K562 (cell line): ENCODE measurements at regions not wholly inside any gene's neighbourhood (a gene's known extent, or its start where the extent isn't known, plus 50 kb on each side); places are given as distances from the start of the nearest gene placed in this dataset.

Experiments
- ATAC-seq: fragments of 200-7000 bp; cut with Tn5 transposase; 3 replicates; pipeline ENCODE4 v1.9.1; 2020; ENCODE audit warnings: moderate library complexity
- BruUV-seq: library from RNA; stranded (reverse); fragments of 400-500 nt; replicated peaks from 2 replicates; lab custom pipeline; 2021; lab: Mats Ljungman, UMichigan
- CTCF ChIA-PET: fragments of 300-600 bp; formaldehyde crosslinking; extraction: SDS; loops from one replicate; lab custom pipeline; 2021; ENCODE audit warnings: low intra/inter-chr PET ratio; lab: Yijun Ruan, JAX
- POLR2A ChIA-PET: fragments of 300-600, 350-650 bp; sonication (Branson Sonifier 250); formaldehyde crosslinking; extraction: SDS; loops from one replicate; lab custom pipeline; 2021; ENCODE audit warnings: antibody characterized with exemption, inconsistent platforms; lab: Yijun Ruan, JAX
- DNase-seq, 4 experiments: peaks; one replicate each; pipeline versions ENCODE4 v3.0.0 to v3.0.0-alpha.2; 2011 to 2018; ENCODE audit warnings: low spot score in 3 of 4, mixed read lengths in 3 of 4; ENCODE audit errors: extremely low read depth in 1 of 4
- FAIRE-seq: peaks from 2 replicates; lab custom pipeline; 2011; peaks lifted over from hg19 to GRCh38; lab: Jason Lieb, UNC
- H2AFZ ChIP-seq: 2 replicates; pipeline ENCODE4 v1.6.0; 2011; ENCODE audit warnings: low read depth, low read length, control low read depth, inconsistent platforms
- H3K27ac ChIP-seq: fragments of 200-600 bp; 3 replicates; pipeline ENCODE4 v1.8.0; 2011; ENCODE audit warnings: low read depth, mild to moderate bottlenecking, control low read depth, inconsistent platforms, low read length, moderate library complexity, mixed read lengths; ENCODE audit errors: extremely low read depth
- H3K27me3 ChIP-seq, 2 experiments: fragments of 300-600 bp in 1 of 2; 2 replicates in 1 of 2; 3 replicates in 1 of 2; pipeline versions ENCODE4 v1.6.0 to v1.8.0; 2011; ENCODE audit warnings: inconsistent platforms in 2 of 2, low read length in 2 of 2, mild to moderate bottlenecking in 1 of 2, mixed read lengths in 1 of 2, moderate library complexity in 1 of 2; ENCODE audit not compliant: control insufficient read depth in 2 of 2, insufficient read depth in 2 of 2
- H3K36me3 ChIP-seq: fragments of 300-600 bp; 3 replicates; pipeline ENCODE4 v1.8.0; 2011; ENCODE audit warnings: mild to moderate bottlenecking, low read length, inconsistent platforms; ENCODE audit not compliant: control insufficient read depth, insufficient read depth
- H3K4me1 ChIP-seq, 2 experiments: fragments of 200-600 bp in 1 of 2; replicated peaks in 1 of 2; 2 replicates in 1 of 2; 3 replicates in 1 of 2; pipeline versions ENCODE4 v1.5.1 to v1.8.0; 2011; ENCODE audit warnings: inconsistent platforms in 2 of 2, low read length in 2 of 2, mild to moderate bottlenecking in 1 of 2, mixed read lengths in 1 of 2, moderate library complexity in 1 of 2; ENCODE audit not compliant: control insufficient read depth in 2 of 2, insufficient read depth in 2 of 2
- H3K4me2 ChIP-seq: 2 replicates; pipeline ENCODE4 v1.6.1; 2011; ENCODE audit warnings: low read length, control low read depth, inconsistent platforms, mixed read lengths; ENCODE audit not compliant: insufficient read depth
- H3K4me3 ChIP-seq: fragments of 200-600 bp; sonication (generic), shearing (Covaris generic); 2 replicates; pipeline ENCODE4 v1.5.1; 2016; ENCODE audit warnings: control low read depth, inconsistent platforms
- H3K79me2 ChIP-seq: fragments of 200-600 bp; 3 replicates; pipeline ENCODE4 v1.8.0; 2011; ENCODE audit warnings: low read length, inconsistent platforms; ENCODE audit not compliant: control insufficient read depth, insufficient read depth
- H3K9ac ChIP-seq, 2 experiments: 2 replicates each; pipeline versions ENCODE4 v1.6.0 to v1.6.1; 2011; ENCODE audit warnings: low read depth in 2 of 2, low read length in 2 of 2, control low read depth in 1 of 2, inconsistent platforms in 1 of 2, mild to moderate bottlenecking in 1 of 2, mixed read lengths in 1 of 2; ENCODE audit not compliant: insufficient read depth in 1 of 2
- H3K9me1 ChIP-seq: one replicate; pipeline ENCODE4 v1.6.0; 2011; ENCODE audit warnings: inconsistent platforms, mild to moderate bottlenecking, low read length, moderate library complexity; ENCODE audit not compliant: control insufficient read depth, insufficient read depth
- H3K9me3 ChIP-seq: replicated peaks from 2 replicates; pipeline ENCODE4 v1.5.1; 2011; ENCODE audit warnings: low read depth, low read length, inconsistent platforms; ENCODE audit not compliant: control insufficient read depth, insufficient read depth
- H4K20me1 ChIP-seq: replicated peaks from 2 replicates; pipeline ENCODE4 v1.6.1; 2011; ENCODE audit warnings: low read length, inconsistent platforms, mixed read lengths; ENCODE audit not compliant: control insufficient read depth, insufficient read depth
- FOXA1 ChIP-seq: fragments of 450-650 bp; IDR thresholded peaks from 2 replicates; pipeline ENCODE4 v1.6.1; 2016; ENCODE audit warnings: mild to moderate bottlenecking, borderline replicate concordance
- HMG20B ChIP-seq: fragments of 250-450 bp; sonication (Bioruptor Pico); IDR thresholded peaks from 2 replicates; pipeline ENCODE4 v1.5.0; 2021; ENCODE audit warnings: mild to moderate bottlenecking
- MEIS2 ChIP-seq: fragments of 450-650 bp; IDR thresholded peaks from 2 replicates; pipeline ENCODE4 v1.6.1; 2014; ENCODE audit warnings: mild to moderate bottlenecking; ENCODE audit not compliant: partially characterized antibody
- RAD21 ChIP-seq, 2 experiments: fragments of 250-450 bp in 1 of 2; fragments of 450-650 bp in 1 of 2; sonication (Bioruptor Pico) in 1 of 2; formaldehyde crosslinking in 1 of 2; IDR thresholded peaks in 1 of 2; conservative IDR thresholded peaks in 1 of 2; 2 replicates each; pipeline versions ENCODE4 v1.4.0 to v1.8.0; 2020 to 2022; ENCODE audit warnings: mild to moderate bottlenecking in 2 of 2, moderate library complexity in 1 of 2
- ZFP1 ChIP-seq: fragments of 450-650 bp; formaldehyde crosslinking; IDR thresholded peaks from 2 replicates; pipeline ENCODE4 v1.4.0; 2020; ENCODE audit warnings: mild to moderate bottlenecking, mixed read lengths
- ZNF668 ChIP-seq: fragments of 250-450 bp; sonication (Bioruptor Pico); IDR thresholded peaks from 2 replicates; pipeline ENCODE4 v1.8.0; 2022; ENCODE audit warnings: mild to moderate bottlenecking, inconsistent platforms
- WGBS: fragments of 100-300 bp; shearing (Covaris generic); methylation state at CpG from one replicate; pipeline ENCODE4 v1.1.6; 2016; ENCODE audit warnings: low coverage, mixed read lengths; ENCODE audit not compliant: insufficient coverage; ENCODE audit errors: missing lambda C conversion rate; 5-methylcytosine and 5-hydroxymethylcytosine counted together
- in situ Hi-C: fragments of 300-500 bp; cut with MboI; formaldehyde crosslinking; loops from 4 replicates; pipeline ENCODE4 v1.15.0; 2018; ENCODE audit warnings: inconsistent platforms, mixed read lengths
- intact Hi-C: fragments of 100-400 bp; cut with micrococcal nuclease; formaldehyde crosslinking; loops from 2 replicates; pipeline ENCODE4 v1.14.2; 2022
- TF ChIP-seq, protein P1 (sequence below): fragments of 450-650 bp; IDR thresholded peaks from 2 replicates; pipeline ENCODE4 v1.6.1; 2016; ENCODE audit warnings: low read depth
- TF ChIP-seq, protein P2 (sequence below): sonication (generic); formaldehyde crosslinking; IDR thresholded peaks from 2 replicates; pipeline ENCODE4 v1.8.0; 2023; ENCODE audit warnings: mild to moderate bottlenecking, missing genetic modification reagents

DNA sequence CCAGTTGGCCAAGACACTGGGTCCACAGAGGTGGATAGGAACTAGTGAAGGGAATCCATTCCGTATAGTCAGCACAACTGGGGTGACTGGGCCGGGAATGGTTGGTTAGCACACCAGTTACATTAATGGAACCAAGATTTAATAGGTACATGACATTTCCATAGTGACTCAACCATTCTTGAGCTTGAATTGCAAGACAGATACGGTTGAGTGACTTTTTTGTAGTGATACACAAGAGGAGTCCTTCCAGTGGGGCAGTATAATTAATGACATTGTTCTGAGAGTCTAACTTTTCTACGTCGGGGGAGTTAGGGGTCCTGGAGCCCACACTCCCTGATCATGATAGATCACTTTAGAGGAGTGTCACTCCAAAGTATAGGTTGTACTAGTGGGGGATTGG, 211.6 kb upstream of the CXCL13 start:
- no peak overlapping the region for H3K9ac ChIP-seq
- no peak overlapping the region for H3K27ac ChIP-seq
- no peaks in the 10 kb centered on the region for H3K79me2 ChIP-seq
- no peaks in the 10 kb centered on the region for H3K27me3 ChIP-seq
- in situ Hi-C loops: no loop called here
- no peak for TF ChIP-seq ZFP1 (CRISPR knock-in tag)
- no peak for TF ChIP-seq MEIS2
- TF ChIP-seq, protein P1, sequence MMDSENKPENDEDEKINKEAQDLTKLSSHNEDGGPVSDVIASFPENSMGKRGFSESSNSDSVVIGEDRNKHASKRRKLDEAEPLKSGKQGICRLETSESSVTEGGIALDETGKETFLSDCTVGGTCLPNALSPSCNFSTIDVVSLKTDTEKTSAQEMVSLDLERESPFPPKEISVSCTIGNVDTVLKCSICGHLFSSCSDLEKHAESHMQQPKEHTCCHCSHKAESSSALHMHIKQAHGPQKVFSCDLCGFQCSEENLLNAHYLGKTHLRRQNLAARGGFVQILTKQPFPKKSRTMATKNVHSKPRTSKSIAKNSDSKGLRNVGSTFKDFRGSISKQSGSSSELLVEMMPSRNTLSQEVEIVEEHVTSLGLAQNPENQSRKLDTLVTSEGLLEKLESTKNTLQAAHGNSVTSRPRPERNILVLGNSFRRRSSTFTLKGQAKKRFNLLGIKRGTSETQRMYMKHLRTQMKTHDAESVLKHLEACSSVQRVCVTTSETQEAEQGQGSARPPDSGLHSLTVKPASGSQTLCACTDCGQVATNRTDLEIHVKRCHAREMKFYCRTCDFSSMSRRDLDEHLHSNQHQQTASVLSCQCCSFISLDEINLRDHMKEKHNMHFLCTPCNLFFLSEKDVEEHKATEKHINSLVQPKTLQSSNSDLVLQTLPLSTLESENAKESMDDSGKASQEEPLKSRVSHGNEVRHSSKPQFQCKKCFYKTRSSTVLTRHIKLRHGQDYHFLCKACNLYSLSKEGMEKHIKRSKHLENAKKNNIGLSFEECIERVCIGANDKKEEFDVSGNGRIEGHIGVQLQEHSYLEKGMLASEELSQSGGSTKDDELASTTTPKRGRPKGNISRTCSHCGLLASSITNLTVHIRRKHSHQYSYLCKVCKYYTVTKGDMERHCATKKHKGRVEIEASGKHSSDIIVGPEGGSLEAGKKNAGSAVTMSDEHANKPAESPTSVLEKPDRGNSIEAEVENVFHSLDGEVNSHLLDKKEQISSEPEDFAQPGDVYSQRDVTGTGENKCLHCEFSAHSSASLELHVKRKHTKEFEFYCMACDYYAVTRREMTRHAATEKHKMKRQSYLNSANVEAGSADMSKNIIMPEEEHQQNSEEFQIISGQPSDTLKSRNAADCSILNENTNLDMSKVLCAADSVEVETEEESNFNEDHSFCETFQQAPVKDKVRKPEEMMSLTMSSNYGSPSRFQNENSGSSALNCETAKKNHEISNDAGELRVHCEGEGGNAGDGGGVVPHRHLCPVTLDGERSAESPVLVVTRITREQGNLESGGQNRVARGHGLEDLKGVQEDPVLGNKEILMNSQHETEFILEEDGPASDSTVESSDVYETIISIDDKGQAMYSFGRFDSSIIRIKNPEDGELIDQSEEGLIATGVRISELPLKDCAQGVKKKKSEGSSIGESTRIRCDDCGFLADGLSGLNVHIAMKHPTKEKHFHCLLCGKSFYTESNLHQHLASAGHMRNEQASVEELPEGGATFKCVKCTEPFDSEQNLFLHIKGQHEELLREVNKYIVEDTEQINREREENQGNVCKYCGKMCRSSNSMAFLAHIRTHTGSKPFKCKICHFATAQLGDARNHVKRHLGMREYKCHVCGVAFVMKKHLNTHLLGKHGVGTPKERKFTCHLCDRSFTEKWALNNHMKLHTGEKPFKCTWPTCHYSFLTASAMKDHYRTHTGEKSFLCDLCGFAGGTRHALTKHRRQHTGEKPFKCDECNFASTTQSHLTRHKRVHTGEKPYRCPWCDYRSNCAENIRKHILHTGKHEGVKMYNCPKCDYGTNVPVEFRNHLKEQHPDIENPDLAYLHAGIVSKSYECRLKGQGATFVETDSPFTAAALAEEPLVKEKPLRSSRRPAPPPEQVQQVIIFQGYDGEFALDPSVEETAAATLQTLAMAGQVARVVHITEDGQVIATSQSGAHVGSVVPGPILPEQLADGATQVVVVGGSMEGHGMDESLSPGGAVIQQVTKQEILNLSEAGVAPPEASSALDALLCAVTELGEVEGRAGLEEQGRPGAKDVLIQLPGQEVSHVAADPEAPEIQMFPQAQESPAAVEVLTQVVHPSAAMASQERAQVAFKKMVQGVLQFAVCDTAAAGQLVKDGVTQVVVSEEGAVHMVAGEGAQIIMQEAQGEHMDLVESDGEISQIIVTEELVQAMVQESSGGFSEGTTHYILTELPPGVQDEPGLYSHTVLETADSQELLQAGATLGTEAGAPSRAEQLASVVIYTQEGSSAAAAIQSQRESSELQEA: no peak
- no peak for TF ChIP-seq FOXA1
- TF ChIP-seq RAD21 (CRISPR knock-in tag; conservative IDR thresholded peaks at IDR 0.05 in 1 of 2, IDR thresholded peaks at IDR 0.05 in 1 of 2): no peak
- TF ChIP-seq ZNF668 (CRISPR knock-in tag): no peak
- no peak for TF ChIP-seq HMG20B (CRISPR knock-in tag)
- TF ChIP-seq, protein P2, sequence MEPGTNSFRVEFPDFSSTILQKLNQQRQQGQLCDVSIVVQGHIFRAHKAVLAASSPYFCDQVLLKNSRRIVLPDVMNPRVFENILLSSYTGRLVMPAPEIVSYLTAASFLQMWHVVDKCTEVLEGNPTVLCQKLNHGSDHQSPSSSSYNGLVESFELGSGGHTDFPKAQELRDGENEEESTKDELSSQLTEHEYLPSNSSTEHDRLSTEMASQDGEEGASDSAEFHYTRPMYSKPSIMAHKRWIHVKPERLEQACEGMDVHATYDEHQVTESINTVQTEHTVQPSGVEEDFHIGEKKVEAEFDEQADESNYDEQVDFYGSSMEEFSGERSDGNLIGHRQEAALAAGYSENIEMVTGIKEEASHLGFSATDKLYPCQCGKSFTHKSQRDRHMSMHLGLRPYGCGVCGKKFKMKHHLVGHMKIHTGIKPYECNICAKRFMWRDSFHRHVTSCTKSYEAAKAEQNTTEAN: no peak
- TF ChIP-seq, all 486 proteins: peak for 0
- intact Hi-C loops: no loop called here
- no peaks in the 10 kb centered on the region for H4K20me1 ChIP-seq
- FAIRE-seq (no peak), ATAC-seq (no peak), DNase-seq (no peak)
- no peak overlapping the region for H3K4me2 ChIP-seq
- no peaks in the 10 kb centered on the region for H3K4me1 ChIP-seq
- ChIA-PET POLR2A (interaction anchor here (0.6 kb wide), 1 partner anchor 89 kb away, joined by 3 read pairs; no protein-coding TSS in a partner anchor), CTCF (no interaction called here)
- H3K9me3 ChIP-seq: no peaks in the 10 kb centered on the region
- no peaks in the 10 kb centered on the region for H3K36me3 ChIP-seq
- 0% methylated on average over 5 of the region's 5 CpGs for WGBS
- no TSS peak for BruUV-seq
- no peak overlapping the region for H3K4me3 ChIP-seq
- H2AFZ ChIP-seq: no peak overlapping the region
- no peaks in the 10 kb centered on the region for H3K9me1 ChIP-seq
